ENCODE measurements at regions not wholly inside any gene's neighbourhood (a gene's known extent, or its start where the extent isn't known, plus 50 kb on each side); places are given as distances from the start of the nearest gene placed in this dataset.
"Not testable (repeated sequence)": the region's sequence is repeated elsewhere in the genome, so short reads cannot be mapped to it uniquely, and the experiment has no call there.

GRCh38 chr12:128111951-128112350 is 155.0 kb upstream of the TMEM132C start:
- DNase-seq = no peak

- not testable (repeated sequence) for DNase-seq
Observed at GRCh38 chr12:128113250-128113649, 153.7 kb upstream of the TMEM132C start.

- no peak for DNase-seq
Observed at GRCh38 chr12:128114485-128114884, 152.5 kb upstream of the TMEM132C start.

DNA sequence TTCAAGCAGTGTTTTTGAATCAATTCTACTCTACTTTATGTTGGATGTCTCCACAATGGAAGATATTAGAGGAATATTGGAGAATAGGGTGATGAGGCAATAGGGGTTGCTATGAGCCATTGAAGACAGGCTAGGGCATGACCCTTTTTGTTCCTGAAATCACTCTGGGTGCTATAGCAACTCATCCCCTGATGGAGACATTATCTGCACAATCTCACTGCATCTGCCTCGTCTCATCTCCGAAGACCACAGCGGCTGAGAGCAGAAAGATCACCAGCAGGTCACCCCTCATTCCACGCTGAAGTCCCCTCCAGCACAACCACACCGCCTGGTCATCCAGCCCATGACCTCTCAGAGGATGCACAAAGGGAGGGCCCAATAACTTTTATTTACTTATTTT is 150.4 kb upstream of the TMEM132C start:
- DNase-seq = no peak

- no peak for DNase-seq
Observed at GRCh38 chr12:128120035-128120434, 146.9 kb upstream of the TMEM132C start.

DNA sequence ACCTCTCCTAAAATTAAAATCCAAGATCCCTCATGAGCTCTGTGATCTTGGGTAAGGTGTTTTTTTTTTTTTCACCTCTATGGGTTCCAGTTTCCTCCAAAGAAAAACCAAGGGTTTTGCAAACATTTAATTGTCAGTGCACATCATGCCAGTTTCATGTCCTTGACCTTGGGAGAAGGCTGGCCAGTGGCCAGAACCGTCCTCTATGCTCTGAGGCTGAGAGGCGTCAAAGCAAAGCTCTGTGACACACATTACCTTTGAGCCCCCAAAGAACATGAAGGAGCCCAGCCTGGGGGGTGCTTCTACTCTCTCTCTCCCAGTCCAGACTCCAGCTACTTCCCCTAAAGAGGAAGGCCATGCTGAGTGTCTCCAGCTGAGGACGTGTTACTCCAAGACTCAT is 145.5 kb upstream of the TMEM132C start:
- DNase-seq = no peak

- no peak for DNase-seq
Observed at GRCh38 chr12:128123096-128123495, 143.9 kb upstream of the TMEM132C start.

- DNase-seq = no peak
Observed at GRCh38 chr12:128131955-128132354, 135.0 kb upstream of the TMEM132C start.

DNA sequence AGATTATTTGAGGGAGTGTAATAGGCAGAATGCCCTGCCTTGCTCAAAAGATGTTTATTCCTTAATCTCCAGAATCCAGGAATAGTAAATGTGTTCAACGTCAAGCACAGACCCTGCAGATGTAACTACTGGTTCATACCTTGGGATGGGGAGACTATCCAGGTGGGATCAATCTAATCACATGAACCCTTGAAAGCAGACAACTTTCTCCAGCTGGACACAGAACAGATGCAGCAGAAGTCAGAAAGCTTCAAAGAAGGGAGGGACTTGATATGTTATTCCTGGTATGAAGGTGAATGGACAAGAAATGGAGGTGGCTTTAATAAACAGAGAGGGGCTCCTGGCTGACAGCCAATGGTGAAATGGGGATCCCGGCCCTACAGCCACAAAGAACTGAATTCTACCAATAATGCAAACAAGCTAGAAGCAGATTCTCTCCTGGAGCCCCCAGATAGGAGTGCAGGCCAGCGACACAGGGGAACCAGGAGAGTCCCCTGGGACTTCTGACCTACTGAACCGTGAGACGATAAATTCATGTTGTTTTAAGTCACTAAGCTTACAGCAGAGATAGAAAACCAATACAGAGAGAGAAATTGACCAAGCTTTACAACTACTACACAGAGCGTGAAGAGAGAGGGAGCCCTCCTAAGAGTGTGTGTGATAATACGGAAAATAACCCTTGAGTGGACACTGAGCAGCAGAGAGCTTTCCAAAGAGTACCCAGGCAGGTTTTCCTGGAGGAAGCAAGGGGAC is 133.5 kb upstream of the TMEM132C start:
- DNase-seq = no peak

GRCh38 chr12:128137140-128137539 is 129.8 kb upstream of the TMEM132C start:
- DNase-seq = no peak

GRCh38 chr12:128138125-128138524 is 128.8 kb upstream of the TMEM132C start:
- DNase-seq = no peak

DNA sequence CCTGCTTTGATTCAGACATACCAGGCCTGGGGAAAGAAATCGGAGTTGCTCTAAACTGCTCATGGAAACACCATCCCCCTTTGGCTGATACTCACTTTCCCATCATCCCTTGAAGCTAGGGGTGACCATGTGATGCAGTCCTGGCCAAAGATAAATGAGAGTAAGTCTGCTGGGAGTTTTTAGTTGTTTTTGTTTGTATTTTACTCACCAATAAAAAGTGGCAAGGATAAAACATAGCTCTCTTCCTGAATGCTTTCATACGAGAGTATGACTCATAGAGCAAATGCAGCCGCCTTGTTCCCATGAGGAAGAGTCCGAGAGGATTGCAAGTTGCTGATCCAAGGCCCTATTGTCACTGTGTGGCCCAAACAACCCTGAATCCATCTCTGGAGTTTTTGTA is 126.4 kb upstream of the TMEM132C start:
- no peak for DNase-seq

- no peak for DNase-seq
Observed at GRCh38 chr12:128150961-128151360, 116.0 kb upstream of the TMEM132C start.

- DNase-seq = no peak
Observed at GRCh38 chr12:128155571-128155970, 111.4 kb upstream of the TMEM132C start.

- no peak for DNase-seq
Observed at GRCh38 chr12:128163086-128163485, 103.9 kb upstream of the TMEM132C start.

- no peak for DNase-seq
Observed at GRCh38 chr12:128164533-128164932, 102.4 kb upstream of the TMEM132C start.

DNA sequence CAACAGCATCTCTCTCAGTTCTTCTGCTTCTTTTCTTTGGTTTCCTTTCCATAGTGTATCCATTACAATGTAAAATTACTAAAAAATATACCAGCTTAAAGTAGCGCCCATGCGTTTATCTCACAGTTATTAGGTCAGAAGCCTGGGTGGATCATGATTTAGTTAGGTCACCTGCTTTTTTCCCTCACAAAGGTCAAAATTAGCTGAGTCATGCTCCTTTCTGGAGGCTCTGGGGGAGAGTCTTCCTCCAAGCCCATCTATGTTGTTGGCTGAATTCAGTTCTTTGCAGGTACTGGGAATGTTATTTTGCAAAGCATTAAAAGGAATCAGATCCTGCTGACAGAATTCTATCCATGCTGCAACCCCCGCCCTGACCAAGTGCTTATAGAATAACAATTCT is 101.6 kb upstream of the TMEM132C start:
- DNase-seq = no peak

- no peak for DNase-seq
Observed at GRCh38 chr12:128168273-128168672, 98.7 kb upstream of the TMEM132C start.

DNA sequence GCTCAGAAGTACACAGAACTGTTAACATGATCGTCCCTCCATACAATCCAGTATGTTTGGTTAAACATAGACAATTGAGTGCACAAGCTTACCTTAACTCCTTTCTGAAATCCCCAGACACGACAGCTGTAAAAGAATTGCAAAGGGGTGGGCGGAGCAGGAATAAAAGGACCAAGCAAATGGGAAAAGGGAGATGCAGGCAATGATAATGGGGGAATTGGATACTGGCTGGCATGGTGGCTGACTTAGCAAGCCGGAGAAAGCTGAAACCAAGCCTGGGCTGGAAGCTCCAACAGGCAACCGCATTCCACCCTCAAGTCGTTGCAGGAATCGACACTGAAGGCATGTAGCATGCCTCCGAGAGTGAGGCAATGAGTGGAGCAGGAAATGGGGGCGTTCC is 96.8 kb upstream of the TMEM132C start:
- DNase-seq = no peak

GRCh38 chr12:128178565-128178964 is 88.4 kb upstream of the TMEM132C start:
- DNase-seq = no peak

DNA sequence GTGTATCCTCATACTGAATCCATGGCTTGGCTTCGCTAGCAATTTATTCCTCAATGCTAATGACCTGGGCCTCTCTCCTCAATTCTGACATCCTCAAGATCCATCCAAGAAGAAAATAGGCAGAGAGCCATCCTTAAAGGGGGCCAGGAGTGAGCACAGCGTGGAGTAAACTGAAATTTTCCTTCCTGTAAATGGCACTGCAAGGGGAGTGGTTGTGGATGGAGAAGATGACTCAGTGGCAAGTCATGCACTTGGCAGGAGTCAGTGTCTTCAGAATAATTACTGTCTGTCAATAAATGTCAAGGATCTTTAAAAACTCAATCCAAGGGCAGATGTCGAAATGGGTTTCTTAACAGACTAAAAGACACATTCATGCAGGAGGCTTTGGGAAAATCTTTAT is 88.0 kb upstream of the TMEM132C start:
- no peak for DNase-seq

DNA sequence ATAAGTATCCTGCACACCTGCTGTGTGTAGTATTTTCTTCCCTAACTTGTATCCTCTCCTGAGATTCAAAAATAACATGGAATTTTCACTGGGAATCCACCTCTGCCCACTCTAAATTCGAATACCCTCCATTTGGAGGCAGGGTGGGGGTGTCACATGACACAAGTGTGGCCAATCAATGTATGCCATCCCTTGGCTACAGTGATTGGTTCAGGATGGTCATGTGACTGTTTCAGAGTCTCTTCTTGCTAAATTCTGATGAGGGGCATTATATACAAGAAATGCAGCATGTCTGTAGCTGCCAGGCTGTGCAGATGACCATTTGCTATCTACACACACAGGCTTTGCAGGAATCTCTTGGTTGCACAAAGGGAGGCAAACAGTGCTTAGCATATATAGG is 86.8 kb upstream of the TMEM132C start:
- DNase-seq = no peak

GRCh38 chr12:128190052-128190451 is 76.9 kb upstream of the TMEM132C start:
- DNase-seq = no peak

GRCh38 chr12:128190614-128191013 is 76.4 kb upstream of the TMEM132C start:
- DNase-seq = no peak

- no peak for DNase-seq
Observed at GRCh38 chr12:128191380-128191779, 75.6 kb upstream of the TMEM132C start.
